Activated CD8-positive, alpha-beta memory T cell treated with anti-CD3 and anti-CD28 coated beads, Interleukin-2, amount 50 U/mL, for 1 hour (primary cell): ENCODE measurements at regions not wholly inside any gene's neighbourhood (a gene's known extent, or its start where the extent isn't known, plus 50 kb on each side); places are given as distances from the start of the nearest gene placed in this dataset.

Source experiments
- DNase-seq: peaks from one replicate; pipeline ENCODE4 v3.0.0-alpha.2; 2020; ENCODE audit errors: extremely low read depth

GRCh38 chr17:36756695-36757094 lies 155.3 kb downstream of the MRM1 start:
- DNase-seq, result no peak

DNA sequence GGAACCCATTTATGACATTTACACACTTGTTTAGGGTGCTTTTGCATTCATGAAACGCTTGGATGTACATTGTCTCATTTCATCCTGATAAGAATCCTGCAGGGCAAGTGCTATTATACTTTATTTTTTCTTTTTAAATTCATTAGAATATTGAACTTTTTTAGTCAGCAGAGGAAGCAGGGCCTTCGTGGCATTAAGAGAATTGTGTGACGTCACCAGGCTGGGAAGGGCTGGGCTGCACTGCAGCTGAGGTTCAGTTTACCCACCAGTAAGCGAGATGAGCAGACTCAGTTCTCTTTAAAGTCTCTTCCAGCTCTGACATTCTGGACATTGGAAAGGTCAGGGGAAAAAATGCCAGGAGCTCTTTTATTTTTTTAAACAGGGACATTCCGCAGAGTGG lies 159.0 kb downstream of the MRM1 start:
- no peak for DNase-seq

DNA sequence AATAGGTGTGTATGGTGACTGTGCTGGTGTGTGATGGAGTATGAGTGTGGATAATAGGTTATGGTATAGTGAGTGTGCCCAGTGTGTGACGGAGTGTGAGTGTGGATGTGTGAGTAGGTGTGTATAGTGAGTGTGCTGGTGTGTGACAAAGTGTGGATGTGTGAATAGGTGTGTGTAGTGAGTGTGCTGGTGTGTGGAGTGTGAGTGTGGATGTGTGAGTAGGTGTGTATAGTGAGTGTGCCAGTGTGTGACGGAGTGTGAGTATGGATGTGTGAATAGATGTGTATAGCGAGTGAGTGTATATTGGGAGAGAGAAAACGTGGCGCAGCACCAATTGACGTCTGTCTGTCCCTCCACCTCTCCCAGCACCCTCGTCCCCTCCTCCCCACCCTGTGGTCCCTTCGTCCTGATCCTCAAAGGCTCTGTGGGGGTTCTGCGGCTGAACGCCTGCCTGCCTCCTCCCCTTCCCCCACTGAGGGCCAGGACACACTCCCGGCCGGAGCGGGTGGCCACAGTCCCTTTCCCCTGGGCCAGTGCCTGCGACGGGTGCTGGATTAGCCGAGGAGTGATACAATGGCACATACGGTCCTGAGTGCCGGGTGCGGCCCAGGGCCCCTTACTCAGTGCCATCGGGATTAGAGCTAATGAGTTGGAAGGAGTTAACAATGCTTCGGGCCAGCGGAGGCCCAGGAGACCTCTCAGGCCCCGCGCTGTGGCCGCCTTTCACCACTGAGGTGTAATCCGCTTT lies 160.0 kb downstream of the MRM1 start:
- DNase-seq, result no peak

DNA sequence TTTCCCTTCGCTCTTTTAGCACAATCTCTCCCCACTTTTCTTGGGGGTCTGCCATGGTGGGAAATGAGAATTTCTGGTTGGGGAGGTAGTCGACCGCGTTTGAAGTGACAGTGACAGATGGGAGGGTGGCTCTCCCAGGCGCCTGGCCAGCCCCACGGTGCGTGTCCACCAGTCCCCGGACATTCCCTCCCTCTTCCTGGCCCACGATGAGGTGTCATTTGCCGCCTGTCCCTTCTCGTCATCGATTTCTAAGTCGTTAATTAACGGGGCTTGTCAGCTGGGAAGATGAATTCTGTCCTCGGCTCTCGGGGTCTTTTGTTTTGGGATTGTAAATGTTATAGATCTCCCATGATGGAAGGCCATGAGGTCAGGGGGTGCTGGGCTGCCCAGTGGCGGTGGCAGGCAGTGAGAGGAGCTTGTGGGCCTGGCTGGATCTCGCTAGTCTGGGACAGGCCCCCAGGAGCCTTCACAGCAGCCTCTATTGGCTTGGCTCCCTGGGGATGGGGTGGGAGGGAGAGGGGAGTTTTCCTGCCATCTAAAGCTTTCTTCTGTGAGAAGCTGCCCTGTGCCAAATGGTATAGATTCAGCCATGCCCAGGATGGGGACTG lies 164.2 kb downstream of the MRM1 start:
- DNase-seq, result no peak

DNA sequence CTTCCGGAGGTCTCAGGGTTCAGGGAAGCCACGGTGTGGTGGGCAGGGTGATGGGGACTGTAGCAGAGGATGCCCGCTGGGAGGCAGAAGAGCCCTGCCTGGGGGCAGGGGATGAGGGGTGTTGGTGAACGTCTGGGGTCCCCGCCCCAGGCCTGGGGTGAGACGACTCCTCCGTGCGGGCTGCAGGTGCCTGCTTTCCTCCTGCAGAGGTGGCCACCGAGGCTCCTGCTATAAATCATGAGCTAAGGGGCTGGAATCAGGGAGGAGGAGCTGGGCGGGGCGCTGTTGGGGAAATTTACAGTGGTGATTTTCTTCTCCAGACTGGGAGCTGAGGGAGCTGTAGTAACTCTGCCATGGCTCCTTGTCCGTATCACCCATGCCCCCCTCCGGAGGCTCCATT lies 167.0 kb downstream of the MRM1 start:
- no peak for DNase-seq

GRCh38 chr17:36773039-36773438 lies 164.2 kb upstream of the LHX1 start:
- no peak for DNase-seq

GRCh38 chr17:36777118-36777517 lies 160.2 kb upstream of the LHX1 start:
- no peak for DNase-seq

- no peak for DNase-seq
Observed at GRCh38 chr17:36778448-36778847, 158.8 kb upstream of the LHX1 start.

DNA sequence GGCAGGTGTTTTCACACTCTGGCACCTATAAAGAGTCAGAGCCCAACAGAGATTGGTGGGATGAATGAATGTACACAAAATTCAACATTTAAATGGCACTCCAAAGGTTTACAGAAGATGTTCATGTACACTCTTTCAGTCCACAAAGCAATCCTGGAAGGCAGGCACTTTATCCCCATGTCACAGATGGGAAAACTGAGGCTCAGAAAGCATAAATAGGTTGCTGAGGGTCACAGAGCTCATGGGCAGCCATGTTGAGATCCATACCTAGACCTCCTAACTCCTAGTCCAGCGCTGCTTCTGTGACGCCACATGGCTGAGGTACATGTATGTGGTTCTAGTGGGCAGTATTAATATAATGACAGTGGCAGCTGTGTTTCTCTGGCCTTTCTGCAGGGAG lies 157.7 kb upstream of the LHX1 start:
- no peak for DNase-seq

- no peak for DNase-seq
Observed at GRCh38 chr17:36784633-36785032, 152.6 kb upstream of the LHX1 start.

GRCh38 chr17:36786867-36787266 lies 150.4 kb upstream of the LHX1 start:
- no peak for DNase-seq

GRCh38 chr17:36791150-36791941 lies 145.9 kb upstream of the LHX1 start:
- DNase-seq, result no peak

GRCh38 chr17:36791942-36792475 lies 145.3 kb upstream of the LHX1 start:
- DNase-seq, result no peak

- no peak for DNase-seq
Observed at GRCh38 chr17:36792849-36793248, 144.4 kb upstream of the LHX1 start.

DNA sequence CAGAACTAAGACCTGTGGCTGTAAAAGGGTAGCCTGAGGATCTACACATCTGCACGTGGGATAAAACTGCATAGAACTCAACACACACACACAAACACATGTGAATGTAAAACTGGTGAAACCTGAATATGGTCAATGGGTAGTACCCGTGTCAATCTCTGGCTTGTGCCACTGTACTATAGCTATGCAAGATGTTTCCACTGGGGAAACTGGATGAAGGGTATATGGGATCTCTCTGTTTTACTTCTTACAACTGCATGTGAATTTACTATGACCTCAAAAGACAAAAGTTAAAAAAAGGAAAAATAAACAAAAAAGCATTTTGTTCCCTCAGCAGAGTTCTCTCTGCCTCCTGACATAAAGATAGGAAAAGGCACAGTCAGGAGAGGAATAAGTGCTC lies 143.3 kb upstream of the LHX1 start:
- DNase-seq, result no peak

DNA sequence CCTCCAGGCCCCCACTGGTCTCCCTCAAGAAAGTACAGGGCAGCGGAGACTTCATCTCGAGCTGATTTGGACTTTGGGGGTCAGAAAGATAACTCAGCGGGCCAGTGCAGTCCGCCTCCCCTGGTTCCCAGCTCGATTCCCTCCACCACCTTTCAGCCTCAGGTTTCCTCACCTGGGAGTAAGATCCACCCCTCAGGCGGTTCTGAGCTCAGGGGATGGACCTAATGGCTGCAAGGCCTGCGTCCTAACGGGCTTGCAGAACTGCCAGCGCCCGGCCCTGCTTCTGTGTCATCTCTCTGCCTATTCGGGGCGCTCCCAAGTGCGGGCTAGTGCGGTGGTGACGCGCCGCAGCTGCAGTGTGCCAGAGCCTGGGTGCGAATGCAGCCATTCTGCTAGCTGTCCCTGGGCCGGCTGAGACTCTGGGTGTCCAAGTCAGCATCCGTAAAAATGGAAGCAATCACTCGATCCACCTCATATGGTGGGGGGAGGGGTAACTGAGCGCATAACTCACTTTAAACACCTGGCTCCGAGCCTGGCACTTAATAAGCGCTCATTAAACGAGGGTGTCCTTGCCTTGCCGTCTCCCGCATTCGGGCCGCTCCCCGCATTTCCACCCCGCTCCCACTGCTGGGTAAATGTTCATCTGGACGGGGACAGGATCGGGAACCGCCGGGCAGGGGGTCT lies 129.6 kb upstream of the LHX1 start:
- no peak for DNase-seq

GRCh38 chr17:36808180-36808661 lies 129.1 kb upstream of the LHX1 start:
- no peak for DNase-seq

- no peak for DNase-seq
Observed at GRCh38 chr17:36812762-36813161, 124.5 kb upstream of the LHX1 start.

- no peak for DNase-seq
Observed at GRCh38 chr17:36813357-36813756, 123.9 kb upstream of the LHX1 start.

- no peak for DNase-seq
Observed at GRCh38 chr17:36813957-36814563, 123.2 kb upstream of the LHX1 start.

DNA sequence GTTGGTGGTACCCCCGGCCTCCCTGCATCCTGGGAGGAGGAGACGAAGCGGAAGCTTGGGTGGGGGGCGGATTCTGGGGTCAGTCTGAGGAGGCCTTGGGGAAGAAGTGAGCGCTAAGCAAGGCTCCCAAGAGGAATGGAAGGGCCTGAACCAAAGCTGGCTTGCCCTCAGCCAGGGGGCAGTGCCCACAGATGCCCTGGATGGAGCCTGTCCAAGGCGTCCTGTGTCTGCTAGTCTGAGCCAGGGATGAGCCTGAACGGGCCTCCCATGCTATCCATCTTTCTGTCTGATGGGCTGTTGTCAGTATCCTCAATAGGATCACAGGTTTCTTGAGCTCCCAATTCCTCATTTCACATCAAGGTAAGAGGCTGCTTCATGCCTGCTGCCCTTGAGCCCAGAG lies 122.3 kb upstream of the LHX1 start:
- DNase-seq, result no peak
